Liver (tissue), 8 donors: ENCODE measurements at regions not wholly inside any gene's neighbourhood (a gene's known extent, or its start where the extent isn't known, plus 50 kb on each side); places are given as distances from the start of the nearest gene placed in this dataset.

Experiments used
- DNase-seq: peaks from one replicate; pipeline ENCODE4 v3.0.0-alpha.2; 2017; ENCODE audit warnings: low spot score
- H3K27ac ChIP-seq, 2 donors: one replicate each; pipeline ENCODE4 v1.7.0; 2013; ENCODE audit warnings: inconsistent platforms in 2 of 2, low read length in 2 of 2, control low read depth in 1 of 2, low read depth in 1 of 2, mild to moderate bottlenecking in 1 of 2
- H3K27me3 ChIP-seq, 4 donors: one replicate each; pipeline versions ENCODE4 v1.6.1 to v1.7.0; 2013; ENCODE audit warnings: low read length in 3 of 4, inconsistent platforms in 1 of 4, mild to moderate bottlenecking in 1 of 4, moderate library complexity in 1 of 4; ENCODE audit not compliant: control insufficient read depth in 4 of 4, insufficient read depth in 4 of 4
- H3K36me3 ChIP-seq, 4 donors: one replicate each; pipeline versions ENCODE4 v1.6.1 to v1.7.0; 2013; ENCODE audit warnings: low read length in 3 of 4, mild to moderate bottlenecking in 3 of 4, low read depth in 1 of 4, moderate library complexity in 1 of 4; ENCODE audit not compliant: control insufficient read depth in 4 of 4, insufficient read depth in 3 of 4
- H3K4me1 ChIP-seq, 4 donors: one replicate each; pipeline versions ENCODE4 v1.6.1 to v1.7.0; 2013; ENCODE audit warnings: low read length in 3 of 4, mild to moderate bottlenecking in 3 of 4, moderate library complexity in 1 of 4; ENCODE audit not compliant: control insufficient read depth in 4 of 4, insufficient read depth in 4 of 4
- H3K4me3 ChIP-seq, 3 donors: one replicate each; pipeline versions ENCODE4 v1.6.1 to v1.7.0; 2013; ENCODE audit warnings: low read length in 3 of 3, control low read depth in 1 of 3, low read depth in 1 of 3, mild to moderate bottlenecking in 1 of 3
- H3K9ac ChIP-seq, 2 donors: one replicate each; pipeline ENCODE4 v1.7.0; 2013; ENCODE audit warnings: low read length in 2 of 2, mild to moderate bottlenecking in 2 of 2, moderate library complexity in 2 of 2, control low read depth in 1 of 2, low read depth in 1 of 2
- H3K9me3 ChIP-seq, 4 donors: one replicate each; pipeline versions ENCODE4 v1.6.1 to v1.7.0; 2013; ENCODE audit warnings: low read length in 3 of 4; ENCODE audit not compliant: control insufficient read depth in 4 of 4
- EGR1 ChIP-seq, 2 donors: IDR thresholded peaks; 2 replicates each; pipeline ENCODE4 v1.6.1; 2016 to 2018; ENCODE audit warnings: antibody characterized with exemption in 2 of 2, low read depth in 2 of 2
- FOXA2 ChIP-seq: IDR thresholded peaks from 2 replicates; pipeline ENCODE4 v1.6.1; 2016; ENCODE audit warnings: antibody characterized with exemption
- HNF4A ChIP-seq, 2 donors: conservative IDR thresholded peaks; 2 replicates each; pipeline ENCODE4 v1.6.1; 2016; ENCODE audit warnings: antibody characterized with exemption in 2 of 2, mild to moderate bottlenecking in 2 of 2
- HNF4G ChIP-seq: IDR thresholded peaks from 2 replicates; pipeline ENCODE4 v1.6.1; 2016; ENCODE audit warnings: antibody characterized with exemption
- NR2F2 ChIP-seq: IDR thresholded peaks from 2 replicates; pipeline ENCODE4 v1.6.1; 2016; ENCODE audit warnings: antibody characterized with exemption
- TAF1 ChIP-seq: conservative IDR thresholded peaks from 2 replicates; pipeline ENCODE4 v1.6.1; 2016; ENCODE audit warnings: antibody characterized with exemption, mild to moderate bottlenecking
- WGBS: extraction: QIAGEN DNeasy Blood & Tissue Kit; methylation state at CpG from one replicate; pipeline ENCODE4 v1.1.7; 2013; 5-methylcytosine and 5-hydroxymethylcytosine counted together
- TF ChIP-seq, protein P1 (sequence below): IDR thresholded peaks from 2 replicates; pipeline ENCODE4 v1.6.1; 2016; ENCODE audit warnings: antibody characterized with exemption
- TF ChIP-seq, protein P2 (sequence below): IDR thresholded peaks from 2 replicates; pipeline ENCODE4 v1.6.1; 2016; ENCODE audit warnings: antibody characterized with exemption
- TF ChIP-seq, protein P3 (sequence below): fragments of 150-350 bp; IDR thresholded peaks from 2 replicates; pipeline ENCODE4 v1.5.1; 2017; ENCODE audit warnings: improper control_type of control experiment, low read depth, low read length; ENCODE audit not compliant: missing input control
- donor health status: healthy.
- donor health status: healthy.
- donor health status: healthy.
- donor health status: healthy.
- donor health status: healthy.

DNA sequence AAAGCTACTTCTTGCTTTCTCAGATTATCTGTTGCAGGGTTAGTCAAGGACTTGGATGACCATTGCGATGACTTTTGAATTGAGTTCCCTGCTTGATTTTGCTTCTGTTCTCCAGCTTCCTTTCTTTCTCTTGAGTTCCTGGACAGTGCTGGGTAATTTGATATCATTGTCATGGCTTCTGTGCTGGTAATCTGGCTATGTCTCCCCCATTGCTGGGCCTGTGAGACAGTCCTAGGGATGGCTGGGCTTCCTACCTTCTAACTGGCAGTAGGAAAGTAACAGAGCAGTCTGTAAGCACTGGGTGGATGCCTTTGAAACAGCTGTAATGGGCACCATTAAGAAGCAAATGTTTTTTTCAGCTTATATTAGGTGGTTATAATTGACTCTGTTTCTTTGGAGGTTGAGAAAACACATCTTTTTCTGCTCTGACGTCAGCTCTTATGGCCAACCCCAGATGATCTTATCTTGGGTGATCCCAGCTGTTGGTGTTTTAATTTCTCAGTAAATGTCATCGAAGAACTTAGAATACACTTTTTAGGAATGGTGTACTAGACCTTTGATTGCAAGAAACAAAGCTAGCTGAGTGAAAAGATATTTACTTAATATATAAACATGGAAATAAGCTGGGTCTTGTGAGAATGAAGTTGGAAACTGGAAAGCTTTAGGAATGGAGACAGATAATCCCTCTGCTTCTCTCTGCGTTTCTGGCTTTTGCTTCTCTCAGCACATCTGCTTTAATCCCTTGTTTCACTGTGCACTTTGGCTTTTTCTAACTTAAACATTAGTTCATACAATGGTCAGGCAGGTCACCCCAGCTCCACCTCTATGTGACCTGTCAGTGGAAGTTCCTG, 195.0 kb upstream of the MAN1A1 start:
- TF ChIP-seq, protein P1, sequence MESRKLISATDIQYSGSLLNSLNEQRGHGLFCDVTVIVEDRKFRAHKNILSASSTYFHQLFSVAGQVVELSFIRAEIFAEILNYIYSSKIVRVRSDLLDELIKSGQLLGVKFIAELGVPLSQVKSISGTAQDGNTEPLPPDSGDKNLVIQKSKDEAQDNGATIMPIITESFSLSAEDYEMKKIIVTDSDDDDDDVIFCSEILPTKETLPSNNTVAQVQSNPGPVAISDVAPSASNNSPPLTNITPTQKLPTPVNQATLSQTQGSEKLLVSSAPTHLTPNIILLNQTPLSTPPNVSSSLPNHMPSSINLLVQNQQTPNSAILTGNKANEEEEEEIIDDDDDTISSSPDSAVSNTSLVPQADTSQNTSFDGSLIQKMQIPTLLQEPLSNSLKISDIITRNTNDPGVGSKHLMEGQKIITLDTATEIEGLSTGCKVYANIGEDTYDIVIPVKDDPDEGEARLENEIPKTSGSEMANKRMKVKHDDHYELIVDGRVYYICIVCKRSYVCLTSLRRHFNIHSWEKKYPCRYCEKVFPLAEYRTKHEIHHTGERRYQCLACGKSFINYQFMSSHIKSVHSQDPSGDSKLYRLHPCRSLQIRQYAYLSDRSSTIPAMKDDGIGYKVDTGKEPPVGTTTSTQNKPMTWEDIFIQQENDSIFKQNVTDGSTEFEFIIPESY: no peak
- no peak for TF ChIP-seq TAF1
- no peak for TF ChIP-seq HNF4A (conservative IDR thresholded peaks at IDR 0.05)
- TF ChIP-seq HNF4G: no peak
- TF ChIP-seq, protein P2, sequence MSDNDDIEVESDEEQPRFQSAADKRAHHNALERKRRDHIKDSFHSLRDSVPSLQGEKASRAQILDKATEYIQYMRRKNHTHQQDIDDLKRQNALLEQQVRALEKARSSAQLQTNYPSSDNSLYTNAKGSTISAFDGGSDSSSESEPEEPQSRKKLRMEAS: no peak
- TF ChIP-seq EGR1 (IDR thresholded peaks at IDR 0.05; ENCODE audit: low read depth in 2 of 2): no peak
- TF ChIP-seq, protein P3, sequence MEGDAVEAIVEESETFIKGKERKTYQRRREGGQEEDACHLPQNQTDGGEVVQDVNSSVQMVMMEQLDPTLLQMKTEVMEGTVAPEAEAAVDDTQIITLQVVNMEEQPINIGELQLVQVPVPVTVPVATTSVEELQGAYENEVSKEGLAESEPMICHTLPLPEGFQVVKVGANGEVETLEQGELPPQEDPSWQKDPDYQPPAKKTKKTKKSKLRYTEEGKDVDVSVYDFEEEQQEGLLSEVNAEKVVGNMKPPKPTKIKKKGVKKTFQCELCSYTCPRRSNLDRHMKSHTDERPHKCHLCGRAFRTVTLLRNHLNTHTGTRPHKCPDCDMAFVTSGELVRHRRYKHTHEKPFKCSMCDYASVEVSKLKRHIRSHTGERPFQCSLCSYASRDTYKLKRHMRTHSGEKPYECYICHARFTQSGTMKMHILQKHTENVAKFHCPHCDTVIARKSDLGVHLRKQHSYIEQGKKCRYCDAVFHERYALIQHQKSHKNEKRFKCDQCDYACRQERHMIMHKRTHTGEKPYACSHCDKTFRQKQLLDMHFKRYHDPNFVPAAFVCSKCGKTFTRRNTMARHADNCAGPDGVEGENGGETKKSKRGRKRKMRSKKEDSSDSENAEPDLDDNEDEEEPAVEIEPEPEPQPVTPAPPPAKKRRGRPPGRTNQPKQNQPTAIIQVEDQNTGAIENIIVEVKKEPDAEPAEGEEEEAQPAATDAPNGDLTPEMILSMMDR: no peak
- Histone ChIP-seq H3K36me3 (no peaks in the 10 kb centered on the region), H3K9me3 (no peaks in the 10 kb centered on the region), H3K27me3 (no peaks in the 10 kb centered on the region), H3K4me1 (peaks cover 0 to 2% (median 0%) of the 10 kb centered on the region in 4 donors), H3K9ac (no peak overlapping the region), H3K27ac (no peak overlapping the region), H3K4me3 (no peak overlapping the region)
- no peak for DNase-seq
- 85% methylated on average over 4 of the region's 4 CpGs for WGBS

DNA sequence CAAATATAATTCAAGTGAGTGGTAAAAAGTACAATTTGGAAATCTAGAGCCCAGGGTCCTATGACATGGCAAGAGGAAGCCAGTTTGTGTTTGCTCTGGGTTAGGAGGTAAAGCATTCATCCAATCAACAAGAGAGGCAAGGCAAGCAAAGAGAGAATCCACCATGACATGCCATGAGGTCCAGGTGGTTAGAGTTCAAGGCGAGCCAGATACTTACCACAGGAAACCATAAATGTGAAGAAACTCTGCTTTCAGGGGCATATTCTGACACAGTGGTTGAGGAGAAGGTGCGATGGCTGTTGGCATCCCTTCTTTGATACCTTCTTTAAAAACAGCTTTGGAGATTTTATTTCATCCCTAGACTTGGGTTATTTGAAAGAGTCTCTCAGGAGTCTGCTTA, 193.8 kb upstream of the MAN1A1 start:
- 86% methylated on average over 2 of the region's 2 CpGs for WGBS
- H3K27me3 ChIP-seq: no peaks in the 10 kb centered on the region
- no peak overlapping the region for H3K9ac ChIP-seq
- H3K4me3 ChIP-seq: no peak overlapping the region
- no peak overlapping the region for H3K27ac ChIP-seq
- TF ChIP-seq HNF4A (conservative IDR thresholded peaks at IDR 0.05): no peak
- no peaks in the 10 kb centered on the region for H3K36me3 ChIP-seq
- H3K4me1 ChIP-seq: peaks cover 0 to 2% (median 0%) of the 10 kb centered on the region in 4 donors
- no peak for DNase-seq
- H3K9me3 ChIP-seq: no peaks in the 10 kb centered on the region

DNA sequence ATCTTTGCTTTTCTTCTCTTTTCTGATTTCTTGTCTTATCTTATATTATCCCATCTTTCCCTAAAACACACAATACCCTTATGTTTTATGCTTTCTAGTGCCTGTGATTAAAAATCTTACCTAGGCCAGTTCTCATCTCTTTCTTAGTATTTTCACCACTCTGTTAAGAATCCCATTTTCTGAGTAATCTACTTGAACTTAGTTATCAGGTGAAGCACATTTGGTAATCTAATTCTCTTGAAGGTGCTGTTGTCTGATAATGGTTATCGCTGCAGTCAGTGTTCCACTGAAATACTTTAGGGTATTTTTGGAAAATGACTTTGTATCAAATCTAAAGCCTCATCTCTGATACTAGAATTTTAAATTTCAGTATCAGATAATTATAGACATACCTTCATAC, 192.5 kb upstream of the MAN1A1 start:
- DNase-seq: no peak
- Histone ChIP-seq H3K27me3 (no peaks in the 10 kb centered on the region), H3K9me3 (no peaks in the 10 kb centered on the region), H3K36me3 (no peaks in the 10 kb centered on the region), H3K9ac (no peak overlapping the region), H3K27ac (no peak overlapping the region), H3K4me1 (no peaks in the 10 kb centered on the region), H3K4me3 (no peak overlapping the region)
- WGBS: 96% methylated on average over 1 of the region's 1 CpG
- TF ChIP-seq EGR1 (IDR thresholded peaks at IDR 0.05; ENCODE audit: low read depth in 2 of 2) (no peak), FOXA2 (no peak), NR2F2 (no peak)
